ENCODE measurements at regions not wholly inside any gene's neighbourhood (a gene's known extent, or its start where the extent isn't known, plus 50 kb on each side); places are given as distances from the start of the nearest gene placed in this dataset.

DNA sequence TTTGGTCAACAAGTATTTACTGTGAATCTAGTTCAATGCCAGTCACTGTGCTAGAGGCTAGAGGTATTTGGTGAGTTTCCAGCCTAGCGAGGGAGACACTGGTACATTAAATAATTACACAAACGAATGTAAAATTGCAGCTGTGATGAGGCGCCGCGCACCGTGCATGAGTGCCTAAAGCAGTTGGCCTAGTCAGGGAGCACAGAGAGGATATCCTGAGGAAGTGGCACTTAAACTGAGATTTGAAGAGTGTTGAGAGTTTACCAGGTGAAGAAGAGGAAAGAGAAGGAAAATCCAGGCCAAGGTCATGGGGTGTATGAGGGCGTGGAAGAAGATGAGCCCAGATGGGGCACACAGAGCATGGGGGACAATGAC, 157.6 kb upstream of the NDUFV2 start:
- TF ChIP-seq, protein P1, sequence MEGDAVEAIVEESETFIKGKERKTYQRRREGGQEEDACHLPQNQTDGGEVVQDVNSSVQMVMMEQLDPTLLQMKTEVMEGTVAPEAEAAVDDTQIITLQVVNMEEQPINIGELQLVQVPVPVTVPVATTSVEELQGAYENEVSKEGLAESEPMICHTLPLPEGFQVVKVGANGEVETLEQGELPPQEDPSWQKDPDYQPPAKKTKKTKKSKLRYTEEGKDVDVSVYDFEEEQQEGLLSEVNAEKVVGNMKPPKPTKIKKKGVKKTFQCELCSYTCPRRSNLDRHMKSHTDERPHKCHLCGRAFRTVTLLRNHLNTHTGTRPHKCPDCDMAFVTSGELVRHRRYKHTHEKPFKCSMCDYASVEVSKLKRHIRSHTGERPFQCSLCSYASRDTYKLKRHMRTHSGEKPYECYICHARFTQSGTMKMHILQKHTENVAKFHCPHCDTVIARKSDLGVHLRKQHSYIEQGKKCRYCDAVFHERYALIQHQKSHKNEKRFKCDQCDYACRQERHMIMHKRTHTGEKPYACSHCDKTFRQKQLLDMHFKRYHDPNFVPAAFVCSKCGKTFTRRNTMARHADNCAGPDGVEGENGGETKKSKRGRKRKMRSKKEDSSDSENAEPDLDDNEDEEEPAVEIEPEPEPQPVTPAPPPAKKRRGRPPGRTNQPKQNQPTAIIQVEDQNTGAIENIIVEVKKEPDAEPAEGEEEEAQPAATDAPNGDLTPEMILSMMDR (IDR thresholded peaks at IDR 0.05) = no peak
- Histone ChIP-seq H3K27ac (no peak overlapping the region), H3K9me3 (peaks cover 0 to 5% of the 10 kb centered on the region in 2 donors), H3K4me3 (no peak overlapping the region), H3K36me3 (no peaks in the 10 kb centered on the region), H3K4me1 (no peaks in the 10 kb centered on the region), H3K27me3 (no peaks in the 10 kb centered on the region)
- intact Hi-C loops (cut with DNase I) = no loop called here
- DNase-seq (no peak), ATAC-seq (no peak)

- TF ChIP-seq, protein P1 (IDR thresholded peaks at IDR 0.05) = no peak
- H3K36me3 ChIP-seq = no peaks in the 10 kb centered on the region
- no peaks in the 10 kb centered on the region for H3K4me1 ChIP-seq
- ATAC-seq (no peak), DNase-seq (no peak)
- peaks cover 0 to 5% of the 10 kb centered on the region in 2 donors for H3K9me3 ChIP-seq
- H3K27me3 ChIP-seq = no peaks in the 10 kb centered on the region
- no peak overlapping the region for H3K27ac ChIP-seq
- H3K4me3 ChIP-seq = no peak overlapping the region
- intact Hi-C loops (cut with DNase I) = no loop called here
Measured at GRCh38 chr18:8945514-8945913, 157.0 kb upstream of the NDUFV2 start.

- ATAC-seq = peak; percentile 25
- no peaks in the 10 kb centered on the region for H3K27me3 ChIP-seq
- TF ChIP-seq, protein P1 (IDR thresholded peaks at IDR 0.05) = no peak
- DNase-seq = no peak
- H3K4me1 ChIP-seq = no peaks in the 10 kb centered on the region
- intact Hi-C loops (cut with DNase I) = no loop called here
- no peaks in the 10 kb centered on the region for H3K36me3 ChIP-seq
- no peak overlapping the region for H3K4me3 ChIP-seq
- peaks cover 0 to 7% of the 10 kb centered on the region in 2 donors for H3K9me3 ChIP-seq
- H3K27ac ChIP-seq = no peak overlapping the region
Measured at GRCh38 chr18:8946066-8946838, 156.2 kb upstream of the NDUFV2 start.

DNA sequence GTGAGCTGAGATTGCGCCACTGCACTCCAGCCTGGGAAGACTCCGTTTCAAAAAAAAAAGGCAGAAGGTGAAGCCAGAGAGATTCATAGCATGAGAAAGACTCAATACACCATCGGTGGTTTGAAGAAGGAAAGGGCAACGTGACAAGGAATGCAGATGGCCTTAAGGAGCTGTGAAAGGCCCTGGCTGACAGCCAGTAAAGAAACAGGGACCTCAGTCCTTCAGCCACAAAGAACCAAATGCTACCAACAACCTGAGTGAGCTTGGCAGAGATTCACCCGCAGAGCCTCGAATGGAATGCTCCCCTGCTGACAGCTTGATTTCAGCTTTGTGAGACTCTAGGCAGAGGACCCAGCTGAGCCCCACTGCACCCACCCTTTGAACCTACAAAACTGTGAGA, 154.9 kb upstream of the NDUFV2 start:
- H3K36me3 ChIP-seq = no peaks in the 10 kb centered on the region
- no peak for ATAC-seq
- no peak for DNase-seq
- H3K9me3 ChIP-seq = peaks cover 0 to 7% of the 10 kb centered on the region in 2 donors
- H3K27me3 ChIP-seq = no peaks in the 10 kb centered on the region
- intact Hi-C loops (cut with DNase I) = no loop called here
- no peak overlapping the region for H3K27ac ChIP-seq
- H3K4me1 ChIP-seq = no peaks in the 10 kb centered on the region
- TF ChIP-seq, protein P1 (IDR thresholded peaks at IDR 0.05) = no peak
- no peak overlapping the region for H3K4me3 ChIP-seq

- no peak for DNase-seq
- Histone ChIP-seq H3K4me1 (no peaks in the 10 kb centered on the region), H3K27me3 (no peaks in the 10 kb centered on the region), H3K9me3 (peaks cover 0 to 7% of the 10 kb centered on the region in 2 donors), H3K27ac (no peak overlapping the region), H3K36me3 (no peaks in the 10 kb centered on the region), H3K4me3 (no peak overlapping the region)
- no peak for ATAC-seq
- TF ChIP-seq, protein P1 (IDR thresholded peaks at IDR 0.05) = no peak
- intact Hi-C loops (cut with DNase I) = no loop called here
Measured at GRCh38 chr18:8948011-8948410, 154.5 kb upstream of the NDUFV2 start.
